GM12892 (cell line): ENCODE measurements at regions not wholly inside any gene's neighbourhood (a gene's known extent, or its start where the extent isn't known, plus 50 kb on each side); places are given as distances from the start of the nearest gene placed in this dataset.
"Not testable (repeated sequence)": the region's sequence is repeated elsewhere in the genome, so short reads cannot be mapped to it uniquely, and the experiment has no call there.

Experiments
- DNase-seq: peaks from one replicate; pipeline ENCODE4 v3.0.0; 2011; ENCODE audit not compliant: insufficient read length
- FAIRE-seq: peaks from 2 replicates; lab custom pipeline; 2011; peaks lifted over from hg19 to GRCh38; lab: Jason Lieb, UNC
- POLR2A ChIP-seq: IDR thresholded peaks from 2 replicates; pipeline ENCODE4 v1.6.1; 2011; ENCODE audit warnings: low read depth, low read length, control low read depth
- POLR2AphosphoS5 ChIP-seq: IDR thresholded peaks from 2 replicates; pipeline ENCODE4 v1.6.1; 2011; ENCODE audit warnings: low read depth, low read length, control low read depth
- TAF1 ChIP-seq: IDR thresholded peaks from 2 replicates; pipeline ENCODE4 v1.6.1; 2011; ENCODE audit warnings: low read depth, mild to moderate bottlenecking, control low read depth, low read length, borderline replicate concordance

DNA sequence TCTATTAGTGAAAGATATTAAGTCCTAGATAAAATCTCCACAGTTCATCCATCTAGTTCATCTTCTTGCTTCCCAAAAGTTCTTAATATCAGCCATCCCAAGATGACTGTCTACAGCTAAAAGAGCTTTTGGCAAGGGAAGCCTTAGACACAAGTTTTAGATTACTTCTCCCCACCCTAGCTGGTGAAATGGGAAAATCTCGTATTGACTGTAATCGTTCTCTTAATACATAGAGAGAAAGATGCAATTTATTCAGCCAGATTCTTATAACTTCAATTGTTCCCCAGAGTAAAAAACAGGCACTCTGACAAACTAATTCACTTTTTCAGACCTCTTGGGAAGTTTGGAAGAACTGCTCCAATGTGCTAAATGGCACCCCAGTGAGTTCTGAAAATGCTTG, 1439.6 kb upstream of the C9orf72 start:
- no peak for FAIRE-seq
- TF ChIP-seq POLR2A (no peak), TAF1 (no peak), POLR2AphosphoS5 (no peak)
- DNase-seq, result no peak

DNA sequence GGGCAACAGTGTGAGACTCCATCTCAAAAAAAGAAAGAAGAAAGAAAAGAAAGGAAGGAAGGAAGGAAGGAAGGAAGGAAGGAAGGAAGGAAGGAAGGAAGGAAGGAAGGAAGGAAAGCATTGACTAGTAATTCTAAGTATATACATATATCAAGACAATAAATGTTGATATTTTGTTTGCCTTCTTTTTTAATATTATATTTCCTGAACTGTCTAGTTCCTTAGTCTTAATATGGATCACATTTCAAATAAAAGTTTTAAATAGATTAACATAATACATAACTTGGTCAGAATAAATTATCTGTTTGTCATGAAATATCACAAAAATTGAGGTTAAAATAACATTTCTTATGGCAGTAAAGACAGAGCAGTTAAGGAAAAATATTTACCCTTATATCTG, 1448.4 kb upstream of the C9orf72 start:
- no peak for FAIRE-seq
- no peak for DNase-seq
- TF ChIP-seq POLR2AphosphoS5, result no peak

DNA sequence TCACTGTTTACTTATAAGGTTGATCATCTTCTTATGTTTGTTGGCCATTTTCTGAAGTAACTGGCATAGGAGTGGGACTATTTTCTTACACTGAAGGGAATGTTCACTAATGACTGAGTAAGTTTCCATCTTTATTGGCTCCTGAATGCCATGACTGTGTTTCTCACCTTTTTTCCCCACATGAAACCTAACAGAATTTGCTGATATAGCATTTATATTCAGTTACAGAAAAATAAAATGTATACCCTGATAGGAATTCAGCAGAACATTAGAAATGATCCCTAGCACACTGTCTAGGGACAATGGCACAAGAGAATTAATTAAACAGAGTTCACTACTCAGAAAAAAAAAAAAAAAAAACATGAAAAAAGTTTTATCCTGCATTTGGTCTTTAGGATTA, 1465.1 kb upstream of the C9orf72 start:
- FAIRE-seq (no peak), DNase-seq (no peak)
- no peak for TF ChIP-seq POLR2AphosphoS5
- TF ChIP-seq POLR2A, result no peak
- no peak for TF ChIP-seq TAF1

DNA sequence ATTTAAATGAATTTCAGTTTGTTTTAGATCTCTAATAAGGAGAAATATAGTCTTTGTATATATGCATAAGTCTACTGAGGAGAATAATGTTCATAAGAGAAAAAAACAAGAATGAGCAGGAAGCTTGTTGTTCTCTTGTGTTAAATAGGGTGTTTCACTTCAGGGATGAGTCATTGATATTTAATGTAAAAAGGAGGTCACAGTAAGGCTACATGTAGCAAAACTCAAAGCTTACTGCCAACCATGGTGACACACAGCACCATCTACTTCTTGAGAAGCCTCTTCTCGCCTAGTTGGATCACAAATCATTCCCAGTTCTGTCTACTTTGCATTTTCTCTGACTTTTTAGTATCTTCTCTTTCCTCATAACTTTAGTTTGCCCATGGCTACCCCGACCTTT, 1466.0 kb upstream of the C9orf72 start:
- DNase-seq (no peak), FAIRE-seq (no peak)
- no peak for TF ChIP-seq POLR2AphosphoS5
- TF ChIP-seq TAF1, result no peak
- no peak for TF ChIP-seq POLR2A

DNA sequence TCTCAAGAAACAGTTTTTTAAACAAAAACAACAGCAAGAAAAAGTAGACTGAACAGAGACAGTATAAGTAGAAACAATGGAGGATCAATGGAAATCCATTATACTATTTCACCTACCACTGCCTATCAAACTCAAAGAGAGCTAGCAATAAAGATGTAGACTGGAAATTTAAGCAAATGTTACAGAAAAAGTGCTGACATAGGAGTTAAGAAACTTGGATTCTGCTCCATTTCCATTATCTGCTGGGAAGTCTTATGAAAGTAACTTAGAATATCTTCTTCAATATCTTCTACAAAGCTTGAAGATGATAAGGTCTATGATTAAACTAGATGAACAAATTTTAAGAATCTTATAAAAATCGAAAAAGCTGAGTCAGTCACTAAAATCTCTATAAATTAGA, 1469.8 kb upstream of the C9orf72 start:
- TF ChIP-seq TAF1, result no peak
- no peak for TF ChIP-seq POLR2AphosphoS5
- TF ChIP-seq POLR2A, result no peak
- FAIRE-seq, result no peak
- no peak for DNase-seq

DNA sequence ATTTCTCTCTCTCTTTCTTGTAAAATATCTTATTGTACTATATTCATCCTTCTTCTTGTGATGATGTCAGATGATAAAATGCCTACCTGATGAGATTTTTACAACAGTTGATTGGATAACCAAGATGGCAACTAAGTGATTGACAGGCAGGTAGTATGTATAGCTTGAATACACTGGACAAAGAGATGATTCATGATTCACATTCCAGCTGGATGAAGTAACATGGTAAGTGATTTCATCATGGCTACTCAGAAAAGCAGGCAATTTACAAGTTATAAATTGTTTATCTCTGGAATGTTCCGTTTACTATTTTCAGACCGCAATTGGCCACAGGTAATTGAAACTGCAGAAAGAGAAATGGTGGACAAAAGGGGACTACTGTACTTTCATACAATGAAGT, 1471.7 kb upstream of the C9orf72 start:
- DNase-seq (no peak), FAIRE-seq (no peak)
- no peak for TF ChIP-seq POLR2A
- no peak for TF ChIP-seq POLR2AphosphoS5
- no peak for TF ChIP-seq TAF1

DNA sequence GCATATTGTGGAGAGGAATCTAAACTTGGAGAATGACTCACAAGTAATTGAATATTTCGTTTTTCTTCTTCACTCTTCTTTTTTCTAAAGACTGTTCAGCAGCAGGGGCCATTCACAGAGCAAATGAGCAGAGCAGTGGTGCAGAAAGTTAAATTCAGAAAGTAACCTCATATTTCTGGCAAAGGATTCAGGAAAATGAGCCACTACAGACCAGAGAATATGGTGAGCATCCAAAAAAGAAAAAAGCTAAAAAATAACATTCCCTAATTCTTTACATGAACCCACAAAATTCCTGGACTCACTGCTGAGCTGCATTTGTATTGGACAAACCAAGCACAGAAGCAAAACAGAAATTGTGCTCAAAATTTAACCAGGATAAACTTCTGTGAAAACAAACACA, 1486.8 kb upstream of the C9orf72 start:
- no peak for FAIRE-seq
- no peak for DNase-seq
- TF ChIP-seq TAF1 (no peak), POLR2AphosphoS5 (no peak), POLR2A (no peak)

DNA sequence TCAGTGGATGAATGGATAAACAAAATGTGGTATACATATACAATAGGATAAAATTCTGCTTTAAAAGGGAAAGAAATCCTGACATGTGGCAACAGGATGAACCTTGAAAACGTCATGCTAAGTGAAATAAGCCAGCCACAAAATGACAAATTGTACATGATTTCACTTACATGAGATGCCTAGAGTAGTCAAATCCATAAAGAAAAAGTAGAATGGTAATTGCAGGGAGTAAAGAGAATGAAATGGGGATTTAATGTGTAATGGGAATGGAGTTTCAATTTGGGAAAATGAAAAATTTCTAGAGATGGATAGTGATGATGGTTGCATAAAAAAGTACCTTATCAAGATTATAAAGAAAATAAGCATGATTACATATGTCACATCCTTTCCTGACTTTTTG, 1489.2 kb upstream of the C9orf72 start:
- TF ChIP-seq POLR2A (no peak), TAF1 (no peak), POLR2AphosphoS5 (no peak)
- FAIRE-seq, result no peak
- DNase-seq, result no peak

DNA sequence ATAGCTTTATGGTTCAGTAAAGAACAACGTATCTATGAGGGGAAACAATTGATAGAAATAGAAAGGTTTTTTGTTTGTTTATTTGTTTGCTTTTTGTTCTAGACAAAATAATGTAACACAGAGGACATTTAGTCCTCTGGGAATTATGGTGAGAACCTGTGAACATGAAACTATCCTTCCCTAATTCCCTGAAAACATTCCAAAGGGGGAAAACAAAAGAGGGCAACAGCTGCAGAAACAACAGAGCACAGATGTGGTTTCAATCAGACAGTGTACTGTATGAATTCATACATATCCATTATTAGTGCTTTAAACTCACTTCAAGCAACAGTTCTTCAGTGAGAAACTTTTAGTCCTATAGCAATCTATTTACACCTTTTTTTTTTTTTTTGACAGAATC, 1489.8 kb upstream of the C9orf72 start:
- DNase-seq, result no peak
- no peak for FAIRE-seq
- no peak for TF ChIP-seq TAF1

DNA sequence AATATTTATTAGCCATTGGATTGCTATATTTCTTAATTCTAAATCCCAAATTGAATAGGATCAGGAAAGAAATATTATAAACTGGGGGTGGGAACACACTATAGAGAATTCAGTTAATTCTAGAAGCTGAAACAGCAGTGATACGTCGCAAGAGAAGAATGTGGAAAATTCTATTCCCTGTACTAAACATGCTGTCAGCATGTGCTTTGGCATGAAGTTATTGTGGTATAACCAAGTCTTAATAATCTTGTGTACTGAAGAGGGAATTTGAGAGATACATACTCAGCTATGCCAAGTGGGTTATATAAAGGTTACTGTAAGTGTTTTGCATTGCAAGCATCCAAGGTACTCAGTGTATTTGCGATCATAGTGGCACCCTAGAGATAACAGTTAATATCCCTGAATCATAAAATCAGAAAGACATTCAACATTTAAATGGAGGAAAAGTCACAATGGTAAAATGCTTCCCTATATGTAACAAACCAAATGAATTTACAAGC, 1492.9 kb upstream of the C9orf72 start:
- DNase-seq (no peak), FAIRE-seq (no peak)
- TF ChIP-seq POLR2AphosphoS5, result no peak
- no peak for TF ChIP-seq POLR2A
- TF ChIP-seq TAF1, result no peak

DNA sequence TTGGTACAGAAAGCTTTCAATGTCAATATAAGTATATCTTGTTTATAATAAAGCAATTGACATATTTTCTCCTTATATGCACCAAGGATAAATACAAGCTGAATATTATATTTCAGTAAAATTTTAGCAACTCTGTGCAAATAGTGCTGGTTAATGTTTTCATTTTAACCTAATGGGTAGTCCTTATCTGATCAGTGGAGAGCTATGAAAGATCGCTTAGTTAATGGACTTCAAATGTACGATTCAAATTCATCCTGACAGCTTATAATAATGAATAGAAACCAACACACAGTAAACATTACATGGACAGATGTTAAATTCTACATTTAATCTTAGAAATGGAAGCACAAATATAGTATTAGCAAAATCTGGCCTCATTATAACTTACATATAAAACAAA, 1495.2 kb upstream of the C9orf72 start:
- DNase-seq (no peak), FAIRE-seq (no peak)
- TF ChIP-seq POLR2AphosphoS5 (no peak), POLR2A (no peak), TAF1 (no peak)

DNA sequence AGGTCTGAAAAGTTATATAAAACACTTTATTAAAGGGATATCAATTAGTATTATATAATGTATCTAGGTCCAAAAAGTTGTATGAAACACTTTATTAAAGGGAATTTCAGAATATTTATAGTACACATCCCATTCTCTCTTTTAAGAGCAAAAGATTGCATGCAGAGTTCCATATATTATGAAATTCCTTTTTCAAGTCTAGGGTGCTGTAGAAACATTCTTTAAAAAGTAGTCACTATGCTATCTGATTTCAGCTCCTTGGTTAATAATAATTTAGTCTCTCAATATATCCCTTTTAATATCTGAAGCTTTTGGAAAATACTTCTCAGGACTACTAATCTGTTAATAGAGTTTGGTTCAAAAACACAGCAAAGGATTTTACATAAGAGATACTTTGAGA, 1496.1 kb upstream of the C9orf72 start:
- TF ChIP-seq TAF1, result no peak
- TF ChIP-seq POLR2A, result no peak
- no peak for TF ChIP-seq POLR2AphosphoS5
- no peak for DNase-seq
- no peak for FAIRE-seq

DNA sequence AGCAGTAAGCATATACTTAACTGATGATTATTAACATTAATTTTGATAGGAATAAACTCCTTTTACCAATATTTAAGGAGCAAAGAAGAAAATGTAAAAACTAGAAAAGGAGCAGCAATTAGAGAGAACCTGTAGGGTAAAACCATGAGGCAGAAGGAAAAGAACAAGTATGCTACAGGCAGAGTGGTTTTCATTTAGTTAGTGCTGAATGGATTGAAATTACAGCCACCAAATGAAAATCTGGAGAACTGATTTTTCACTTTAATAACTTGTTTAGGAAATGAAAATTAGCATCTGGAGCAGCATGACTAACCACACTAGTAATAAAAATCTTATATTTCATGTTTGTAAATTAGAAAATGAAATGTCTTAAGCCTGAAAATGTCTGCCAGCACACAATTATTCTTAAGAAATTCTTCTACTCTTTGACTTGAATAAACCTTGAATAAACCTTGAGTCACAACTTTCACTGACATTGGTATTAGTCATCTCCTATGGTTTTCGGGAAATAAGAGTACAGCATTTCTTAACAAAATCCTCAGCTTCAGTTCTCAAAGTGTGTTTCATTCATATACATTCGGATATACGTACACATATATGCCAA, 1504.9 kb upstream of the C9orf72 start:
- FAIRE-seq, result no peak
- TF ChIP-seq POLR2A (no peak), POLR2AphosphoS5 (no peak), TAF1 (no peak)

DNA sequence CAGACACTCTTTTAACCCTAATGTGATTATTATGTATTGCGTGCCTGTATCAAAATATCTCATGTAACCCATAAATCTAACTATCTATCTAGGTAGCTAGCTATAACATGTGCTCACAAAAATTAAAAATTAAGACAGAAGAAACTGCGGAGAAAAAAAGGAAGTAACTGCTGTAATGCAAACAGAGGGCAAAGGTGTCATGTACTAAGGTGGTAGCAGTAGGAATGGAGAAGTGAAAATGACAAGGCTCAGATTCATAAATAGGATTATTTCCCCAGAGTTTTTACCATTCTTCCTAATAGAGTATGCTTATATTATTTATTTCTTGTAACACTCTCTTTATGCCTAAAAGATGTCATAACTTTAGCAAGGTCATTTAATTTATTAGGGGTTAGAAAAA, 1527.5 kb upstream of the C9orf72 start:
- DNase-seq (no peak), FAIRE-seq (no peak)
- TF ChIP-seq POLR2AphosphoS5, result no peak
- no peak for TF ChIP-seq TAF1
- no peak for TF ChIP-seq POLR2A

More for the DNA sequence above, 1504.9 kb upstream of the C9orf72 start:
- DNase-seq, result no peak

DNA sequence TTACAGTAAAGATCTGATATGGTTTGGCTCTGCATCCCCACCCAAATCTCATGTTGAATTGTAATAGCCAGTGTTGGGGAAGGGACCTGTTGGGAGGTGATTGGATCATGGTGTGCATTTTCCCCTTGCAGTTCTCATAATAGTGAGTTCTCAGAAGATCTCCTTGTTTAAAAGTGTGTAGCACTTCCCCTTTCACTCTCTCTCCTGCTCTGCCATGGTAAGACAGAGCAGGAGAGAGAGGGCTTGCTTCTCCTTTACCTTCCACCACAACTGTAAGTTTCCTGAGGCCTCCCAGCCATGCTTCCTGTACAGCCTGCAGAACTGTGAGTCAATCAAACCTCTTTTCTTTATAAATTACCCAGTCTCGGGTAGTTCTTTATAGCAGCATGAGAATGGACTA, 1530.9 kb upstream of the C9orf72 start:
- not testable (repeated sequence) for FAIRE-seq, DNase-seq
